Kidney (tissue), 13 donors: ENCODE measurements at regions not wholly inside any gene's neighbourhood (a gene's known extent, or its start where the extent isn't known, plus 50 kb on each side); places are given as distances from the start of the nearest gene placed in this dataset.

Experiments used
- DNase-seq, 5 donors: peaks; one replicate each; pipeline ENCODE4 v3.0.0-alpha.2; 2013 to 2020
- FAIRE-seq: peaks from 2 replicates; lab custom pipeline; 2012; peaks lifted over from hg19 to GRCh38; lab: Jason Lieb, UNC
- H3K27ac ChIP-seq, 2 donors: one replicate each; pipeline ENCODE4 v1.7.0; 2013; ENCODE audit warnings: low read depth in 2 of 2, low read length in 2 of 2, inconsistent platforms in 1 of 2
- H3K27me3 ChIP-seq: one replicate; pipeline ENCODE4 v1.7.1; 2013; ENCODE audit warnings: low read length, inconsistent platforms; ENCODE audit not compliant: control insufficient read depth, insufficient read depth
- H3K36me3 ChIP-seq, 3 donors: one replicate each; pipeline versions ENCODE4 v1.7.0 to v1.7.1; 2013; ENCODE audit warnings: low read length in 3 of 3, control low read depth in 1 of 3, inconsistent platforms in 1 of 3; ENCODE audit not compliant: insufficient read depth in 3 of 3, control insufficient read depth in 2 of 3
- H3K4me1 ChIP-seq, 3 donors: one replicate each; pipeline versions ENCODE4 v1.7.0 to v1.7.1; 2013; ENCODE audit warnings: low read length in 3 of 3, inconsistent platforms in 1 of 3, low read depth in 1 of 3; ENCODE audit not compliant: control insufficient read depth in 2 of 3, insufficient read depth in 2 of 3
- H3K4me3 ChIP-seq, 3 donors: one replicate each; pipeline versions ENCODE4 v1.7.0 to v1.8.1; 2013; ENCODE audit warnings: low read length in 3 of 3, control low read depth in 1 of 3, inconsistent platforms in 1 of 3
- H3K9ac ChIP-seq, 3 donors: one replicate each; pipeline versions ENCODE4 v1.7.0 to v1.7.1; 2013; ENCODE audit warnings: low read length in 3 of 3, control low read depth in 1 of 3, inconsistent platforms in 1 of 3
- H3K9me3 ChIP-seq, 3 donors: one replicate each; pipeline versions ENCODE4 v1.7.0 to v1.7.1; 2013; ENCODE audit warnings: low read length in 3 of 3, control low read depth in 1 of 3, inconsistent platforms in 1 of 3; ENCODE audit not compliant: control insufficient read depth in 2 of 3, insufficient read depth in 1 of 3
- CTCF ChIP-seq: IDR thresholded peaks from 3 replicates; pipeline ENCODE4 v1.5.1; 2012; ENCODE audit warnings: mild to moderate bottlenecking, moderate library complexity, borderline replicate concordance; ENCODE audit not compliant: insufficient read depth; ENCODE audit errors: extremely low read depth
- intact Hi-C: fragments of 100-400 bp; cut with DNase I; formaldehyde crosslinking; loops from one replicate; pipeline ENCODE4 v1.11.1; 2022
- donor health status: control.
- donor health status: control.
- donor health status: control.
- donor health status: control.
- donor health status: control.
- donor health status: DM: yes; HTN: yes; CAD: no.
- donor health status: Normal renal cell carcinoma (clear cell type).

GRCh38 chr4:133596459-133596858, 447.4 kb downstream of the PCDH10 start:
- FAIRE-seq, result no peak
- Histone ChIP-seq H3K4me3 (no peak overlapping the region), H3K36me3 (no peaks in the 10 kb centered on the region), H3K27ac (no peak overlapping the region), H3K9ac (no peak overlapping the region), H3K4me1 (no peaks in the 10 kb centered on the region), H3K9me3 (no peaks in the 10 kb centered on the region), H3K27me3 (no peaks in the 10 kb centered on the region)
- no peak for TF ChIP-seq CTCF
- no peak for DNase-seq
- intact Hi-C loops, result no loop called here

DNA sequence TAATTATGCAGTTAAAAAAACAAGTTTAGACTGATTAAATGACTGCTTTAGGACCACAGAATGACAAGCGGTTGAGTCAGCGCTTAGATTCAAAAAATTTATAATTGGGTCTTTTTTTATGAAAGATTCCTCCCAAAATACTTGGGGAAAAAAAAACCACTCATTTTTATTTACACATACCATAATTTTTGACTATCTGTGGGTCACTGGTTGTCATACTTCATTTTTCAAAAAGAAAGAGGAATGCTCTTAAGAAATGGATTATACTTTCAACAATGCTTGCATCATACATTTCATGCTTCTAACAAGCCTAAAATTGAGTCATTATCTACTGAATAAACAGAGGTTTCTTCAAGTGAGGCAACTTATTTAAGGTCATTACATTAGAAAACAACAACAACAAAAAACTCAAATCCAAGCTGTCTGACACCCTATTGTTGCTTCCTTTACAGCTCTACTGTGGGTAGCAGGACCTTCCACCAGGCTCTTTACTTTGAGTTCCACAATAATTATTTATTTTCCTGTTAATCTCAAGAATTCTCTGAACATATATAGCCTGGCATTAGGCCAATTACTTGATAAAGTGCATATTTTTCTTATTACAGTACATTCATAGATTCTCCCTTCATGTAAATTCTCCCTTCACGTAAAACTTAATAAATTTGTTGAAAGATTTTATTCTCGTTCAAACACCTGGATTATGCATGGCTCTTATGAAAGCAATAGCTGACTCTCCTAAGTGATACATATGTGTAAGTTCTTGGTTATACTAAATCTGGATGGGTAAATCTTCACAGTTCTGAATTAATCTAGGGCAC, 445.5 kb downstream of the PCDH10 start:
- DNase-seq (peak in 1 of 5 donors; percentile 10), FAIRE-seq (no peak)
- H3K9me3 ChIP-seq, result no peaks in the 10 kb centered on the region
- no peak overlapping the region for H3K27ac ChIP-seq
- H3K4me3 ChIP-seq, result no peak overlapping the region
- H3K4me1 ChIP-seq, result no peaks in the 10 kb centered on the region
- H3K36me3 ChIP-seq, result no peaks in the 10 kb centered on the region
- intact Hi-C loops, result no loop called here
- TF ChIP-seq CTCF, result no peak
- H3K9ac ChIP-seq, result no peak overlapping the region
- H3K27me3 ChIP-seq, result no peaks in the 10 kb centered on the region

GRCh38 chr4:133593764-133594163, 444.7 kb downstream of the PCDH10 start:
- no peaks in the 10 kb centered on the region for H3K4me1 ChIP-seq
- no peaks in the 10 kb centered on the region for H3K27me3 ChIP-seq
- FAIRE-seq (no peak), DNase-seq (no peak)
- H3K27ac ChIP-seq, result no peak overlapping the region
- H3K36me3 ChIP-seq, result no peaks in the 10 kb centered on the region
- H3K4me3 ChIP-seq, result no peak overlapping the region
- no peaks in the 10 kb centered on the region for H3K9me3 ChIP-seq
- H3K9ac ChIP-seq, result no peak overlapping the region
- TF ChIP-seq CTCF, result no peak
- intact Hi-C loops, result no loop called here

DNA sequence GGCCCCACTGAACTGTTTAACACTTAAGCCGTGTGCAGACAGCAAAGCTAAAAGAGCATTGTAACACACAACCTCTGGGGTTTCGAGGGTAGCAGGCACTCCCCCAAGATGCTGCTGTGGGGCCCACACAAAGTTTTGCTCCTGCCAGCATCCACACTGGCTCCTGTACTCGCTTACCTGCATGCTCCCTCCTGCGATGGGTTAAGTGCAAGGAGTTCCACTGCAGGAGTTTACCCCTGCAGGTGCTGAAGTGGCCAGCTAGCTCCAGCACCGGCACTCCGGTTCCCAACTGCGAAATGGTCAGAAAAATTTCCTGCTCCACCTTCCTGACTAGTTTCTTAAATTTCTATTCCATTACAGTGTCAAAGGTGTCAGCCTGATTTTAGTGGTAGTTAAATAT, 443.5 kb downstream of the PCDH10 start:
- no peak for TF ChIP-seq CTCF
- H3K27ac ChIP-seq, result no peak overlapping the region
- H3K27me3 ChIP-seq, result no peaks in the 10 kb centered on the region
- FAIRE-seq (no peak), DNase-seq (no peak)
- intact Hi-C loops, result no loop called here
- H3K4me3 ChIP-seq, result no peak overlapping the region
- H3K36me3 ChIP-seq, result no peaks in the 10 kb centered on the region
- H3K9me3 ChIP-seq, result no peaks in the 10 kb centered on the region
- no peak overlapping the region for H3K9ac ChIP-seq
- H3K4me1 ChIP-seq, result no peaks in the 10 kb centered on the region
